Heart right ventricle (tissue), 16 donors: ENCODE measurements at regions not wholly inside any gene's neighbourhood (a gene's known extent, or its start where the extent isn't known, plus 50 kb on each side); places are given as distances from the start of the nearest gene placed in this dataset.

ENCODE experiments used
- ATAC-seq, 8 donors: fragments of 200-7000 bp; cut with Tn5 transposase; one replicate each; pipeline ENCODE4 v1.9.1; 2020; ENCODE audit warnings: mild to moderate bottlenecking in 8 of 8, moderate library complexity in 8 of 8, moderate number of reproducible peaks in 1 of 8
- DNase-seq, 2 donors: peaks; one replicate each; pipeline ENCODE4 v3.0.0-alpha.2; 2020
- H3K27ac ChIP-seq, 10 donors: fragments of 200-600 bp; sonication (generic) in 2 of 10; one replicate each; pipeline versions ENCODE4 v1.5.0 to v1.8.0; 2020 to 2022; ENCODE audit warnings: mild to moderate bottlenecking in 3 of 10
- H3K27me3 ChIP-seq, 7 donors: fragments of 200-600 bp; one replicate each; pipeline ENCODE4 v1.8.0; 2021 to 2022; ENCODE audit warnings: mild to moderate bottlenecking in 2 of 7
- H3K36me3 ChIP-seq, 9 donors: fragments of 200-600 bp; sonication (generic) in 1 of 9; one replicate each; pipeline versions ENCODE4 v1.5.0 to v1.8.0; 2020 to 2022; ENCODE audit warnings: mild to moderate bottlenecking in 2 of 9
- H3K4me1 ChIP-seq, 9 donors: fragments of 200-600 bp; sonication (generic) in 1 of 9; one replicate each; pipeline versions ENCODE4 v1.5.0 to v1.8.0; 2020 to 2022; ENCODE audit warnings: mild to moderate bottlenecking in 4 of 9
- H3K4me3 ChIP-seq, 10 donors: fragments of 200-600 bp; sonication (generic) in 2 of 10; one replicate each; pipeline versions ENCODE4 v1.5.0 to v1.8.0; 2020 to 2022; ENCODE audit warnings: mild to moderate bottlenecking in 7 of 10, moderate library complexity in 2 of 10
- H3K9me3 ChIP-seq, 11 donors: fragments of 200-600 bp in 10 of 11; sonication (generic) in 2 of 11; one replicate each; pipeline versions ENCODE4 v1.5.0 to v1.8.0; 2013 to 2022; ENCODE audit warnings: mild to moderate bottlenecking in 2 of 11, control low read depth in 1 of 11, moderate library complexity in 1 of 11
- WGBS, 2 donors: extraction: QIAGEN DNeasy Blood & Tissue Kit; methylation state at CpG; one replicate each; pipeline ENCODE4 v1.1.7; 2013; ENCODE audit warnings: inconsistent platforms in 1 of 2; 5-methylcytosine and 5-hydroxymethylcytosine counted together
- intact Hi-C, 10 donors: fragments of 100-400 bp; cut with DNase I; formaldehyde crosslinking; loops; one replicate each; pipeline versions ENCODE4 v1.11.1 to v1.14.2; 2022
- TF ChIP-seq, protein P1 (sequence below), 9 donors: fragments of 200-600 bp; sonication (generic) in 2 of 9; IDR thresholded peaks; one replicate each; pipeline versions ENCODE4 v1.5.0 to v1.8.0; 2021 to 2022; ENCODE audit warnings: antibody characterized with exemption in 9 of 9, mild to moderate bottlenecking in 5 of 9, moderate library complexity in 1 of 9
- donor health status: Arrhythmogenic right ventricular cardiomyopathy.
- donor health status: ischemic (EF 13 %, LVEDD 7.1; RV severe dilation, severe dysfunction).
- donor health status: healthy with polysubstance abuse.
- donor health status: DM: no; HTN: yes; CAD: no.
- donor health status: DM: no; HTN: no; CAD: no.
- donor health status: ischemic (EF 25% LVEDD 6.9; RV normal size, moderate dysfunction).
- donor health status: ischemic (EF 25% LVEDD 5.7; RV mildly dilated, moderate dysfunction).
- donor health status: healthy.
- donor health status: DM: yes; HTN: yes; CAD: no.
- donor health status: Ischemic cardiomyopathy.
- donor health status: ischemic (EF 35%, LVEDD 5.7; RV mildly dilated, moderate dysfunction).
- donor health status: nonischemic (EF 11% LVEDD 7.7; RV severe dilation, severe dysfunction).
- donor health status: DM: yes; HTN: yes; CAD: no.
- donor health status: PGD.
- donor health status: ischemic (EF 29% LVEDD 5.4; RV normal size, mild dysfunction).
- donor health status: nonischemic (EF 23%, LVEDD 6.1; RV moderate dilation, normal function).

DNA sequence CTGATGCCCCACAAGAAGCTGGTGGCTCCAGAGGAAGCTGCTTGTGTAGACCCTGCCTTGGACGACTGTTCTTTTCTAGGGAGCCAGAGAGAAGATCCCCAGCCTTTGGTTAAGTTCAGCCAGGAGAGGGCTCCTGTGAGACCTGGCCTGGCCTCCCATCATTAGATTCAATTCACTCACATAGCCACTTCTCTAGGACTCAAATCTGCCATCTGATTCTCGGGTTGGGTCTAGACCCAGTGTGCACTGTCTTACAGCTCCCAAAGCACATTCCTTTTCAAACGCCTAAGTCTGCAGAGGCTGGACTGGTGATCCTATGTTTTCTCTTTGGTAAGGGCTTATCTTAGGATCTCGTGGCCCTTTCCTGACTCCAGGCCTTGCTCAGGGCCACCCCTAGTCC lies 81.7 kb upstream of the NPHP3 start:
- WGBS, 2 donors = 55 to 65% methylated on average over 4 of the region's 4 CpGs
- no peak overlapping the region for H3K27ac ChIP-seq
- H3K9me3 ChIP-seq = no peaks in the 10 kb centered on the region
- ATAC-seq (no peak), DNase-seq (no peak)
- H3K4me1 ChIP-seq = peaks cover 0 to 5% (median 0%) of the 10 kb centered on the region in 9 donors
- intact Hi-C loops = loop anchor here in 1 of 10 donors (2.0 kb wide), 1 partner anchor 15 kb away; no protein-coding TSS in a partner anchor
- TF ChIP-seq, protein P1, sequence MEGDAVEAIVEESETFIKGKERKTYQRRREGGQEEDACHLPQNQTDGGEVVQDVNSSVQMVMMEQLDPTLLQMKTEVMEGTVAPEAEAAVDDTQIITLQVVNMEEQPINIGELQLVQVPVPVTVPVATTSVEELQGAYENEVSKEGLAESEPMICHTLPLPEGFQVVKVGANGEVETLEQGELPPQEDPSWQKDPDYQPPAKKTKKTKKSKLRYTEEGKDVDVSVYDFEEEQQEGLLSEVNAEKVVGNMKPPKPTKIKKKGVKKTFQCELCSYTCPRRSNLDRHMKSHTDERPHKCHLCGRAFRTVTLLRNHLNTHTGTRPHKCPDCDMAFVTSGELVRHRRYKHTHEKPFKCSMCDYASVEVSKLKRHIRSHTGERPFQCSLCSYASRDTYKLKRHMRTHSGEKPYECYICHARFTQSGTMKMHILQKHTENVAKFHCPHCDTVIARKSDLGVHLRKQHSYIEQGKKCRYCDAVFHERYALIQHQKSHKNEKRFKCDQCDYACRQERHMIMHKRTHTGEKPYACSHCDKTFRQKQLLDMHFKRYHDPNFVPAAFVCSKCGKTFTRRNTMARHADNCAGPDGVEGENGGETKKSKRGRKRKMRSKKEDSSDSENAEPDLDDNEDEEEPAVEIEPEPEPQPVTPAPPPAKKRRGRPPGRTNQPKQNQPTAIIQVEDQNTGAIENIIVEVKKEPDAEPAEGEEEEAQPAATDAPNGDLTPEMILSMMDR (IDR thresholded peaks at IDR 0.05) = no peak
- H3K36me3 ChIP-seq = no peaks in the 10 kb centered on the region
- no peak overlapping the region for H3K4me3 ChIP-seq
- H3K27me3 ChIP-seq = no peaks in the 10 kb centered on the region

GRCh38 chr3:132800958-132801357 lies 78.7 kb upstream of the NPHP3 start:
- Histone ChIP-seq H3K9me3 (no peaks in the 10 kb centered on the region), H3K36me3 (no peaks in the 10 kb centered on the region), H3K4me3 (no peak overlapping the region), H3K4me1 (peaks cover 0 to 5% (median 0%) of the 10 kb centered on the region in 9 donors), H3K27me3 (no peaks in the 10 kb centered on the region), H3K27ac (no peak overlapping the region)
- 49 to 54% methylated on average over 2 of the region's 2 CpGs for WGBS, 2 donors
- ATAC-seq = no peak
- TF ChIP-seq, protein P1 (IDR thresholded peaks at IDR 0.05) = no peak
- intact Hi-C loops = no loop called here
- DNase-seq = no peak

DNA sequence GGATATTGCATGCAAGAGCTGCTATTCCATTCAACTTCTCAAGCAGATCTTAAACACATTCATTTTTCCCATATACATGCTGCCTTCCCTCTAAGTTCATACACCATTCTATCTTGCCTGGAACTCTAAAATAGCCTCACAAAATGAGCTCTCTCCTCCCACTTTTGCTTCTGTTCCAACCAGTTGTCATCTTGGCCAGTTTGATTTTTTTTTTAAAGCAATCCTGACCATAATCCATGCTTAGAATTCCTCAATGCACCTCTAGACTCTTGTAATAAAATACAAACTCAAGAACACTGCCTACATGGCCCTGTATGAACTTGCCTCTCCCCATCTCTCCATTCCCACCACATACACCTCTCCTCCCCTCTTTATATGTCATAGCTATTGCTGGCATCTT lies 68.6 kb upstream of the NPHP3 start:
- no peaks in the 10 kb centered on the region for H3K9me3 ChIP-seq
- DNase-seq (no peak), ATAC-seq (no peak)
- intact Hi-C loops = no loop called here
- H3K4me1 ChIP-seq = peaks cover 0 to 24% (median 17%) of the 10 kb centered on the region in 9 donors
- H3K4me3 ChIP-seq = no peak overlapping the region
- TF ChIP-seq, protein P1 (IDR thresholded peaks at IDR 0.05) = no peak
- no peak overlapping the region for H3K27ac ChIP-seq
- no peaks in the 10 kb centered on the region for H3K27me3 ChIP-seq
- H3K36me3 ChIP-seq = no peaks in the 10 kb centered on the region

DNA sequence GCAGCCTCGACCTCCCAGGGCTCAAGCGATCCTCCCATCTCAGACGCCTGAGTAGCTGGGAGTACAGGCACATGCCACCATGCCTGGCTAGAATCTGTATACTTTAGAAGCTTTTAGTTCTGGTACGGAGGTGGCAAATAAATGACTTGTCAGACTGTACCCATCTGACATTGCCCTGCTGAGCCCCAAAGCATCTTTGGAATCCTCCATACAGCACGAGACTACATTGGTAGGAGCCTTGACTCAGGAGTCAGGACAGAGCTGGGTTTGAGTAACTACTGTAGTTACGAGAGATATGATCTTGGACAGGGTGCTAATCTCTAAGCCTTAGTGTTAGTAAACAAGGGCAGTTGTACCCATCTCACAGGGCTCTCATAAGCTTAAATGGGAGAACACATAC lies 67.8 kb upstream of the NPHP3 start:
- intact Hi-C loops = no loop called here
- no peak for ATAC-seq

More for the DNA sequence above, 67.8 kb upstream of the NPHP3 start:
- TF ChIP-seq, protein P1 (IDR thresholded peaks at IDR 0.05) = no peak
- 88 to 89% methylated on average over 6 of the region's 6 CpGs for WGBS, 2 donors
- Histone ChIP-seq H3K27ac (no peak overlapping the region), H3K4me3 (no peak overlapping the region), H3K9me3 (no peaks in the 10 kb centered on the region), H3K27me3 (no peaks in the 10 kb centered on the region), H3K36me3 (no peaks in the 10 kb centered on the region), H3K4me1 (peaks cover 0 to 31% (median 17%) of the 10 kb centered on the region in 9 donors)
- DNase-seq = no peak
